ENCODE measurements at regions not wholly inside any gene's neighbourhood (a gene's known extent, or its start where the extent isn't known, plus 50 kb on each side); places are given as distances from the start of the nearest gene placed in this dataset.
"Not testable (repeated sequence)": the region's sequence is repeated elsewhere in the genome, so short reads cannot be mapped to it uniquely, and the experiment has no call there.

DNA sequence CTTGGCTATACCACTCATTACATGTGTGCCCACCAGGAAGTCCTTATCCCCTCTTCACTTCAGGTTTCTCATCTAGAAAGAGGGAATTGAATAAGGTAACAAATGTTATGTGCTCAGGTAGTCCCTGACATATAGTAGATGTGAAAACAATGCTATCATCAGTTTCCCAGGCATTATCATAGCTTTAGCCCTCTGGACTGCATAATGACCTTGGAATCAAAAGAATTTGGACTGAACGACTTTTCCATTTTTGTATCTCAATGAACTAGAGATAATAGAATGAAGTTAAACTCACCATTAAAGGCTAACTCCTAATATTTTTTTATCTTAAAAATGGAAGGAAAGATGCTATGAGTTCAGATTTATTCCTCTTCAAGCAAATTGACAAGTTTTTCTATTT, 304.1 kb upstream of the USP24 start:
- no peak overlapping the region for H2AK5ac ChIP-seq (ENCODE audit: low read depth, low read length)
- no peak overlapping the region for H3K4me2 ChIP-seq (ENCODE audit: insufficient read depth, low read length, poor library complexity, severe bottlenecking)
- H3K27ac ChIP-seq (replicated peaks; ENCODE audit: low read length) = no peak overlapping the region
- H3K79me1 ChIP-seq (ENCODE audit: low read depth, low read length) = no peaks in the 10 kb centered on the region
- H2AFZ ChIP-seq (ENCODE audit: low read length) = no peak overlapping the region
- no peak overlapping the region for H3K18ac ChIP-seq (ENCODE audit: low read length)
- H4K91ac ChIP-seq (ENCODE audit: low read depth, low read length, poor library complexity) = no peak overlapping the region
- H2BK5ac ChIP-seq (ENCODE audit: low read length) = no peak overlapping the region
- H4K8ac ChIP-seq (ENCODE audit: low read depth, low read length) = no peak overlapping the region
- no peak overlapping the region for H2BK15ac ChIP-seq (ENCODE audit: low read length)
- no peak overlapping the region for H2BK12ac ChIP-seq (ENCODE audit: low read length)
- H2BK120ac ChIP-seq (ENCODE audit: low read depth, low read length) = no peak overlapping the region
- no peak for DNase-seq (ENCODE audit: low spot score)
- no peak overlapping the region for H3K9ac ChIP-seq (ENCODE audit: low read depth, low read length, poor library complexity)
- H3K4me1 ChIP-seq (ENCODE audit: control insufficient read depth in 2 of 2, insufficient read depth in 1 of 2, low read depth in 1 of 2, low read length in 2 of 2) = peaks cover 0 to 1% of the 10 kb centered on the region in 2 donors
- H3K9me3 ChIP-seq (replicated peaks in 1 of 2; ENCODE audit: control insufficient read depth in 2 of 2, insufficient read depth in 1 of 2, low read depth in 1 of 2, low read length in 2 of 2) = no peaks in the 10 kb centered on the region
- no peak overlapping the region for H3K23ac ChIP-seq (ENCODE audit: low read depth, low read length, poor library complexity)
- H3K14ac ChIP-seq (ENCODE audit: low read length) = no peak overlapping the region
- no CpG with 5 or more reads among the region's 1 CpG for WGBS, 2 donors (ENCODE audit: extremely low coverage in 2 of 2, insufficient read length in 2 of 2, insufficient replicate concordance in 1 of 2)
- peaks cover 0 to 3% (median 0%) of the 10 kb centered on the region in 3 experiments for H3K27me3 ChIP-seq (ENCODE audit: control insufficient read depth in 3 of 3, insufficient read depth in 3 of 3, low read depth in 1 of 3, low read length in 3 of 3)
- no peak overlapping the region for H3K4me3 ChIP-seq (ENCODE audit: low read length in 2 of 2)
- H3K36me3 ChIP-seq (replicated peaks in 1 of 2; ENCODE audit: control insufficient read depth in 2 of 2, insufficient read depth in 2 of 2, low read length in 2 of 2) = no peaks in the 10 kb centered on the region
- no peak overlapping the region for H3K4ac ChIP-seq (ENCODE audit: low read length)

DNA sequence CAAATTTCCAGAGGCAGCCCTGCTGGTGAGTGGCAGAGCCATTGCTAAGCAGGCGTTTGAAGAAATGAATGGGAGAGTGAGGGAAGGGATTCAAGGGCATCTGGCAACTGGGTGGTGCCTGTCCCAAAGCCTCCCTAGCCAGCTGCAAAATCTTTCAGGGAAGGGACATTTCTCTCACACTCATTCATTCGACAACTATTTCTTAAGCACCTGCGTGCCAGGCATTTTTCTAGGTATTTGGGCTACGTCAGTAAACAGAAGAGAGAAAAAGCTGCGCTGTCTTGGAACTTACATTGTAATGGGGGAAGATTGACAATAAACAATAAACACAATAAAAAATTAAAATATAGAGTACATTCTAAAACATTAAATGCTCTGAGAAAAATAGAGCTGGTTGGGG, 301.9 kb upstream of the USP24 start:
- Histone ChIP-seq H3K14ac (ENCODE audit: low read length) (no peak overlapping the region), H3K9ac (ENCODE audit: low read depth, low read length, poor library complexity) (no peak overlapping the region), H2BK5ac (ENCODE audit: low read length) (no peak overlapping the region), H2BK15ac (ENCODE audit: low read length) (no peak overlapping the region), H3K4ac (ENCODE audit: low read length) (no peak overlapping the region), H3K27ac (replicated peaks; ENCODE audit: low read length) (no peak overlapping the region), H2BK12ac (ENCODE audit: low read length) (no peak overlapping the region), H2AK5ac (ENCODE audit: low read depth, low read length) (no peak overlapping the region), H3K23ac (ENCODE audit: low read depth, low read length, poor library complexity) (no peak overlapping the region), H3K9me3 (replicated peaks in 1 of 2; ENCODE audit: control insufficient read depth in 2 of 2, insufficient read depth in 1 of 2, low read depth in 1 of 2, low read length in 2 of 2) (no peaks in the 10 kb centered on the region), H3K4me1 (ENCODE audit: control insufficient read depth in 2 of 2, insufficient read depth in 1 of 2, low read depth in 1 of 2, low read length in 2 of 2) (peaks cover 0 to 1% of the 10 kb centered on the region in 2 donors), H3K4me2 (ENCODE audit: insufficient read depth, low read length, poor library complexity, severe bottlenecking) (no peak overlapping the region), H4K8ac (ENCODE audit: low read depth, low read length) (no peak overlapping the region), H4K91ac (ENCODE audit: low read depth, low read length, poor library complexity) (no peak overlapping the region), H3K36me3 (replicated peaks in 1 of 2; ENCODE audit: control insufficient read depth in 2 of 2, insufficient read depth in 2 of 2, low read length in 2 of 2) (no peaks in the 10 kb centered on the region), H2AFZ (ENCODE audit: low read length) (no peak overlapping the region), H3K27me3 (ENCODE audit: control insufficient read depth in 3 of 3, insufficient read depth in 3 of 3, low read depth in 1 of 3, low read length in 3 of 3) (peaks cover 0 to 3% (median 0%) of the 10 kb centered on the region in 3 experiments), H3K79me1 (ENCODE audit: low read depth, low read length) (no peaks in the 10 kb centered on the region), H3K18ac (ENCODE audit: low read length) (no peak overlapping the region), H2BK120ac (ENCODE audit: low read depth, low read length) (no peak overlapping the region), H3K4me3 (ENCODE audit: low read length in 2 of 2) (no peak overlapping the region)
- no CpG with 5 or more reads among the region's 5 CpGs for WGBS, 2 donors (ENCODE audit: extremely low coverage in 2 of 2, insufficient read length in 2 of 2, insufficient replicate concordance in 1 of 2)
- DNase-seq (ENCODE audit: low spot score) = no peak

DNA sequence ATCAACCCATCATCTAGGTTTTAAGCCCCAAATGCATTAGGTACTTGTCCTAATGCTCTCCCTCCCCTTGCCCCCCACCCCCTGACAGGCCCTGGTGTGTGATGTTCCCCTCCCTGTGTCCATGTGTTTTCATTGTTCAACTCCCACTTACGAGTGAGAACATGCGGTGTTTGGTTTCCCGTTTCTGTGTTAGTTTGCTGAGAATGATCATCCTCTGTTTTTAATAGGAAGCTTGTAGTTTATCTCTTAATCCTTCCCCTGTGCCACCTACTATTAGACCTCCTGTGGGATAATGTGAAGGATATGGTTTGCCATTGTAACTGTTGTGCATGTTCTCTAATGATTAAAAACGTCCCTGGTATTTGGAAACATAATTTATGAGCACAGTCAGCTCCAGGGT, 299.4 kb upstream of the USP24 start:
- H3K18ac ChIP-seq (ENCODE audit: low read length); H3K36me3 ChIP-seq (replicated peaks in 1 of 2; ENCODE audit: control insufficient read depth in 2 of 2, insufficient read depth in 2 of 2, low read length in 2 of 2); H3K9me3 ChIP-seq (replicated peaks in 1 of 2; ENCODE audit: control insufficient read depth in 2 of 2, insufficient read depth in 1 of 2, low read depth in 1 of 2, low read length in 2 of 2); H3K27ac ChIP-seq (replicated peaks; ENCODE audit: low read length); H2BK15ac ChIP-seq (ENCODE audit: low read length); H3K9ac ChIP-seq (ENCODE audit: low read depth, low read length, poor library complexity); H3K4me2 ChIP-seq (ENCODE audit: insufficient read depth, low read length, poor library complexity, severe bottlenecking); H3K4me3 ChIP-seq (ENCODE audit: low read length in 2 of 2); H3K27me3 ChIP-seq (ENCODE audit: control insufficient read depth in 3 of 3, insufficient read depth in 3 of 3, low read depth in 1 of 3, low read length in 3 of 3); H4K8ac ChIP-seq (ENCODE audit: low read depth, low read length); H3K4ac ChIP-seq (ENCODE audit: low read length); DNase-seq (ENCODE audit: low spot score); H2BK5ac ChIP-seq (ENCODE audit: low read length); H2BK120ac ChIP-seq (ENCODE audit: low read depth, low read length); H2AK5ac ChIP-seq (ENCODE audit: low read depth, low read length); H2AFZ ChIP-seq (ENCODE audit: low read length); H3K14ac ChIP-seq (ENCODE audit: low read length); H3K23ac ChIP-seq (ENCODE audit: low read depth, low read length, poor library complexity); H4K91ac ChIP-seq (ENCODE audit: low read depth, low read length, poor library complexity); H3K79me1 ChIP-seq (ENCODE audit: low read depth, low read length); H3K4me1 ChIP-seq (ENCODE audit: control insufficient read depth in 2 of 2, insufficient read depth in 1 of 2, low read depth in 1 of 2, low read length in 2 of 2); H2BK12ac ChIP-seq (ENCODE audit: low read length): not testable (repeated sequence)
- WGBS, 2 donors (ENCODE audit: extremely low coverage in 2 of 2, insufficient read length in 2 of 2, insufficient replicate concordance in 1 of 2) = no CpG with 5 or more reads among the region's 4 CpGs

DNA sequence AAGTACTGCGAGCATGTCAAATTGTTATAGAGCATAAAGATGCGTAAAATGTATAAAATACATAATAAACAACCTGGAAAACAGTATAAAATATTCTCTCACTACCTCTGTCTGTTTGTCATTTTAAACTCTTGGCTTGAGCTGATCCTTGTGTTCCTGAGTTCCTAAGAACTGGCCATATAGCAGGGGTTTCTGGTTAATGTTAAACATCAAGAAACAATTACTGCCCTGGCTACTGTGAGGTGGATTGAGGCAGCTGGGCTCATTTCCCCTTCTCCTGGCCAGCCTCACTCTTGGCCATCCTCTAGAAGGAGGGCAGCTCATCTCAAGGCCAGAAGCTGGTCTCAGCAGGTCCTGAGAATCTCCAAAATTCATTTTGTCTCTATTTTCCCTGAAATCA, 297.3 kb upstream of the USP24 start:
- Histone ChIP-seq H3K27me3 (ENCODE audit: control insufficient read depth in 3 of 3, insufficient read depth in 3 of 3, low read depth in 1 of 3, low read length in 3 of 3) (peaks cover 0 to 4% (median 0%) of the 10 kb centered on the region in 3 experiments), H3K9me3 (replicated peaks in 1 of 2; ENCODE audit: control insufficient read depth in 2 of 2, insufficient read depth in 1 of 2, low read depth in 1 of 2, low read length in 2 of 2) (no peaks in the 10 kb centered on the region), H4K8ac (ENCODE audit: low read depth, low read length) (no peak overlapping the region), H3K36me3 (replicated peaks in 1 of 2; ENCODE audit: control insufficient read depth in 2 of 2, insufficient read depth in 2 of 2, low read length in 2 of 2) (no peaks in the 10 kb centered on the region), H2AK5ac (ENCODE audit: low read depth, low read length) (no peak overlapping the region), H2BK12ac (ENCODE audit: low read length) (no peak overlapping the region), H4K91ac (ENCODE audit: low read depth, low read length, poor library complexity) (no peak overlapping the region), H3K14ac (ENCODE audit: low read length) (no peak overlapping the region), H2BK15ac (ENCODE audit: low read length) (no peak overlapping the region), H3K79me1 (ENCODE audit: low read depth, low read length) (no peaks in the 10 kb centered on the region), H2BK120ac (ENCODE audit: low read depth, low read length) (no peak overlapping the region), H2BK5ac (ENCODE audit: low read length) (no peak overlapping the region), H3K27ac (replicated peaks; ENCODE audit: low read length) (no peak overlapping the region), H3K23ac (ENCODE audit: low read depth, low read length, poor library complexity) (no peak overlapping the region), H3K4me3 (ENCODE audit: low read length in 2 of 2) (no peak overlapping the region), H3K4me2 (ENCODE audit: insufficient read depth, low read length, poor library complexity, severe bottlenecking) (no peak overlapping the region), H3K4ac (ENCODE audit: low read length) (no peak overlapping the region), H3K18ac (ENCODE audit: low read length) (no peak overlapping the region), H3K9ac (ENCODE audit: low read depth, low read length, poor library complexity) (no peak overlapping the region), H2AFZ (ENCODE audit: low read length) (no peak overlapping the region), H3K4me1 (ENCODE audit: control insufficient read depth in 2 of 2, insufficient read depth in 1 of 2, low read depth in 1 of 2, low read length in 2 of 2) (peaks cover 0 to 1% of the 10 kb centered on the region in 2 donors)
- WGBS, 2 donors (ENCODE audit: extremely low coverage in 2 of 2, insufficient read length in 2 of 2, insufficient replicate concordance in 1 of 2) = no CpG with 5 or more reads among the region's 2 CpGs
- DNase-seq (ENCODE audit: low spot score) = no peak

Data from neuronal stem cell (in vitro differentiated cells).